GM19468 (cell line): ENCODE measurements at regions not wholly inside any gene's neighbourhood (a gene's known extent, or its start where the extent isn't known, plus 50 kb on each side); places are given as distances from the start of the nearest gene placed in this dataset.
"Not testable (repeated sequence)": the region's sequence is repeated elsewhere in the genome, so short reads cannot be mapped to it uniquely, and the experiment has no call there.

ENCODE experiments used
- ATAC-seq: cut with Tn5 transposase; IDR thresholded peaks from one replicate; pipeline ENCODE4 v1.9.1; 2021; ENCODE audit warnings: mild to moderate bottlenecking, moderate library complexity, moderate number of reproducible peaks; ENCODE audit not compliant: unreplicated experiment; ENCODE audit errors: extremely low read depth

- no peak for ATAC-seq
Observed at GRCh38 chr1:230495076-230495475, 68.9 kb upstream of the PGBD5 start.

- ATAC-seq = no peak
Observed at GRCh38 chr1:230494514-230494913, 68.4 kb upstream of the PGBD5 start.

GRCh38 chr1:230494026-230494425 lies 67.9 kb upstream of the PGBD5 start:
- ATAC-seq = no peak

- no peak for ATAC-seq
Observed at GRCh38 chr1:230493264-230493663, 67.1 kb upstream of the PGBD5 start.

GRCh38 chr1:230490436-230490835 lies 64.3 kb upstream of the PGBD5 start:
- no peak for ATAC-seq

- ATAC-seq = no peak
Observed at GRCh38 chr1:230487773-230488428, 61.8 kb upstream of the PGBD5 start.

GRCh38 chr1:230476622-230477003 lies 50.5 kb upstream of the PGBD5 start:
- no peak for ATAC-seq

GRCh38 chr1:230475856-230476621 lies 49.9 kb upstream of the PGBD5 start:
- not testable (repeated sequence) for ATAC-seq
